ENCODE measurements at regions not wholly inside any gene's neighbourhood (a gene's known extent, or its start where the extent isn't known, plus 50 kb on each side); places are given as distances from the start of the nearest gene placed in this dataset.

GRCh38 chr1:238592621-238593020 lies 701.9 kb upstream of the ZP4 start:
- no peaks in the 10 kb centered on the region for H3K36me3 ChIP-seq (ENCODE audit: insufficient read depth, low read length)
- H2AFZ ChIP-seq (ENCODE audit: low read depth, low read length) = no peak overlapping the region
- H3K27me3 ChIP-seq (ENCODE audit: insufficient read depth, low read length, poor library complexity) = no peaks in the 10 kb centered on the region
- H3K9ac ChIP-seq (ENCODE audit: low read depth, low read length) = no peak overlapping the region
- no peak overlapping the region for H3K4me3 ChIP-seq (ENCODE audit: low read depth in 1 of 2, low read length in 2 of 2)
- no peak overlapping the region for H3K4me2 ChIP-seq (ENCODE audit: insufficient read depth, low read length)
- ATAC-seq (ENCODE audit: insufficient read depth, low read depth) = no peak
- DNase-seq = no peak
- no peak overlapping the region for H3K27ac ChIP-seq (ENCODE audit: low read length)
- TF ChIP-seq CTCF (IDR thresholded peaks at IDR 0.05; ENCODE audit: borderline replicate concordance, extremely low read depth, low read length, poor library complexity, severe bottlenecking) (no peak), EZH2 (IDR thresholded peaks at IDR 0.05; ENCODE audit: borderline replicate concordance, low read depth, low read length, severe bottlenecking) (no peak)
- no peaks in the 10 kb centered on the region for H3K4me1 ChIP-seq (ENCODE audit: insufficient read depth, low read length)
- no peaks in the 10 kb centered on the region for H4K20me1 ChIP-seq (ENCODE audit: insufficient read depth, low read length)
- H3K79me2 ChIP-seq (ENCODE audit: insufficient read depth, low read length) = no peaks in the 10 kb centered on the region
- H3K9me3 ChIP-seq (ENCODE audit: insufficient read depth, low read length, severe bottlenecking) = peaks cover 3% of the 10 kb centered on the region

GRCh38 chr1:238589843-238590435 lies 699.2 kb upstream of the ZP4 start:
- H3K79me2 ChIP-seq (ENCODE audit: insufficient read depth, low read length) = no peaks in the 10 kb centered on the region
- no peaks in the 10 kb centered on the region for H4K20me1 ChIP-seq (ENCODE audit: insufficient read depth, low read length)
- H3K4me2 ChIP-seq (ENCODE audit: insufficient read depth, low read length) = no peak overlapping the region
- H3K27ac ChIP-seq (ENCODE audit: low read length) = no peak overlapping the region
- TF ChIP-seq CTCF (IDR thresholded peaks at IDR 0.05; ENCODE audit: borderline replicate concordance, extremely low read depth, low read length, poor library complexity, severe bottlenecking) (no peak), EZH2 (IDR thresholded peaks at IDR 0.05; ENCODE audit: borderline replicate concordance, low read depth, low read length, severe bottlenecking) (no peak)
- H2AFZ ChIP-seq (ENCODE audit: low read depth, low read length) = no peak overlapping the region
- H3K36me3 ChIP-seq (ENCODE audit: insufficient read depth, low read length) = no peaks in the 10 kb centered on the region
- H3K9ac ChIP-seq (ENCODE audit: low read depth, low read length) = no peak overlapping the region
- no peak overlapping the region for H3K4me3 ChIP-seq (ENCODE audit: low read depth in 1 of 2, low read length in 2 of 2)
- H3K4me1 ChIP-seq (ENCODE audit: insufficient read depth, low read length) = no peaks in the 10 kb centered on the region
- no peak for ATAC-seq (ENCODE audit: insufficient read depth, low read depth)
- no peaks in the 10 kb centered on the region for H3K27me3 ChIP-seq (ENCODE audit: insufficient read depth, low read length, poor library complexity)
- DNase-seq = no peak
- H3K9me3 ChIP-seq (ENCODE audit: insufficient read depth, low read length, severe bottlenecking) = peaks cover 3% of the 10 kb centered on the region

- no peak for TF ChIP-seq EZH2 (IDR thresholded peaks at IDR 0.05; ENCODE audit: borderline replicate concordance, low read depth, low read length, severe bottlenecking)
- no peak for TF ChIP-seq CTCF (IDR thresholded peaks at IDR 0.05; ENCODE audit: borderline replicate concordance, extremely low read depth, low read length, poor library complexity, severe bottlenecking)
- H3K4me2 ChIP-seq (ENCODE audit: insufficient read depth, low read length) = no peak overlapping the region
Observed at GRCh38 chr1:238582816-238583215, 692.1 kb upstream of the ZP4 start.

More at GRCh38 chr1:238582816-238583215, 692.1 kb upstream of the ZP4 start:
- H3K4me1 ChIP-seq (ENCODE audit: insufficient read depth, low read length) = no peaks in the 10 kb centered on the region
- H3K9me3 ChIP-seq (ENCODE audit: insufficient read depth, low read length, severe bottlenecking) = no peaks in the 10 kb centered on the region
- H4K20me1 ChIP-seq (ENCODE audit: insufficient read depth, low read length) = no peaks in the 10 kb centered on the region
- DNase-seq (no peak), ATAC-seq (ENCODE audit: insufficient read depth, low read depth) (no peak)
- no peaks in the 10 kb centered on the region for H3K36me3 ChIP-seq (ENCODE audit: insufficient read depth, low read length)
- H3K9ac ChIP-seq (ENCODE audit: low read depth, low read length) = no peak overlapping the region
- no peak overlapping the region for H3K27ac ChIP-seq (ENCODE audit: low read length)
- no peaks in the 10 kb centered on the region for H3K27me3 ChIP-seq (ENCODE audit: insufficient read depth, low read length, poor library complexity)
- H3K4me3 ChIP-seq (ENCODE audit: low read depth in 1 of 2, low read length in 2 of 2) = no peak overlapping the region
- H2AFZ ChIP-seq (ENCODE audit: low read depth, low read length) = no peak overlapping the region
- no peaks in the 10 kb centered on the region for H3K79me2 ChIP-seq (ENCODE audit: insufficient read depth, low read length)

Measured in DND-41 (cell line).